Mesothelial cell of epicardium (in vitro differentiated cells): ENCODE measurements at regions not wholly inside any gene's neighbourhood (a gene's known extent, or its start where the extent isn't known, plus 50 kb on each side); places are given as distances from the start of the nearest gene placed in this dataset.

Experiments used
- DNase-seq, 2 experiments: peaks; one replicate each; pipeline ENCODE4 v3.0.0; 2021; ENCODE audit warnings: low spot score in 2 of 2; ENCODE audit not compliant: unreplicated experiment in 2 of 2
- H3K27ac Mint-ChIP-seq: 2 replicates; pipeline ENCODE4 v1.8.0; 2021; ENCODE audit warnings: mixed read lengths
- H3K27me3 Mint-ChIP-seq: 2 replicates; pipeline ENCODE4 v1.8.0; 2021; ENCODE audit warnings: low read depth, mixed read lengths
- H3K36me3 Mint-ChIP-seq: 2 replicates; pipeline ENCODE4 v1.8.0; 2021; ENCODE audit warnings: mixed read lengths
- H3K4me1 Mint-ChIP-seq: 2 replicates; pipeline ENCODE4 v1.8.0; 2021; ENCODE audit warnings: mixed read lengths
- H3K4me3 Mint-ChIP-seq: 2 replicates; pipeline ENCODE4 v1.8.0; 2021; ENCODE audit warnings: mild to moderate bottlenecking, moderate library complexity, mixed read lengths
- H3K9me3 Mint-ChIP-seq: 2 replicates; pipeline ENCODE4 v1.8.0; 2021; ENCODE audit warnings: mixed read lengths
- TF ChIP-seq, protein P1 (sequence below): fragments of 200-600 bp; sonication (generic); IDR thresholded peaks from one replicate; pipeline ENCODE4 v1.5.0; 2021; ENCODE audit warnings: antibody characterized with exemption; ENCODE audit not compliant: unreplicated experiment

DNA sequence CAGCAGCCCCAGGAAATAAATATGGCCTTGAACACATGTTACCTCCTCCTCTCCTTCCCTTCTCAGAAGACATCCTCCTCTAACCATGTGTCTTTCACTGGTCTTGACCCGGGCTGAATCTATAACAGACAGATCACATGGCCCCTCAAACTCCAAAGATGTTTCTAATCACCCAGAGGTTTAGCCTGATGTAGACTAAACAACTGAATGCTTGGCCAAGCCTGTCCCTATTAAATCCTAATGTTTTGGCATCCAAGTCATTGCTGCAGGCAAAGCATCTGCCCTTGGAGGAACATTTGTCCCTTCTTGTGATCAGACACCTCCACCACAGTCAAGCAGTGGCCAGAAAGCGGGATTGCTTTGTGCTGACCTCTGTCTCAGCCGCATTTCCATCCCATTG lies 65.5 kb downstream of the ANKRD60 start:
- Mint-ChIP-seq H3K36me3 (no peaks in the 10 kb centered on the region), H3K4me3 (no peak overlapping the region), H3K9me3 (peaks cover 3% of the 10 kb centered on the region), H3K27ac (no peak overlapping the region), H3K4me1 (peaks cover 13% of the 10 kb centered on the region), H3K27me3 (peaks cover 7% of the 10 kb centered on the region)
- DNase-seq = no peak
- TF ChIP-seq, protein P1, sequence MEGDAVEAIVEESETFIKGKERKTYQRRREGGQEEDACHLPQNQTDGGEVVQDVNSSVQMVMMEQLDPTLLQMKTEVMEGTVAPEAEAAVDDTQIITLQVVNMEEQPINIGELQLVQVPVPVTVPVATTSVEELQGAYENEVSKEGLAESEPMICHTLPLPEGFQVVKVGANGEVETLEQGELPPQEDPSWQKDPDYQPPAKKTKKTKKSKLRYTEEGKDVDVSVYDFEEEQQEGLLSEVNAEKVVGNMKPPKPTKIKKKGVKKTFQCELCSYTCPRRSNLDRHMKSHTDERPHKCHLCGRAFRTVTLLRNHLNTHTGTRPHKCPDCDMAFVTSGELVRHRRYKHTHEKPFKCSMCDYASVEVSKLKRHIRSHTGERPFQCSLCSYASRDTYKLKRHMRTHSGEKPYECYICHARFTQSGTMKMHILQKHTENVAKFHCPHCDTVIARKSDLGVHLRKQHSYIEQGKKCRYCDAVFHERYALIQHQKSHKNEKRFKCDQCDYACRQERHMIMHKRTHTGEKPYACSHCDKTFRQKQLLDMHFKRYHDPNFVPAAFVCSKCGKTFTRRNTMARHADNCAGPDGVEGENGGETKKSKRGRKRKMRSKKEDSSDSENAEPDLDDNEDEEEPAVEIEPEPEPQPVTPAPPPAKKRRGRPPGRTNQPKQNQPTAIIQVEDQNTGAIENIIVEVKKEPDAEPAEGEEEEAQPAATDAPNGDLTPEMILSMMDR = no peak

DNA sequence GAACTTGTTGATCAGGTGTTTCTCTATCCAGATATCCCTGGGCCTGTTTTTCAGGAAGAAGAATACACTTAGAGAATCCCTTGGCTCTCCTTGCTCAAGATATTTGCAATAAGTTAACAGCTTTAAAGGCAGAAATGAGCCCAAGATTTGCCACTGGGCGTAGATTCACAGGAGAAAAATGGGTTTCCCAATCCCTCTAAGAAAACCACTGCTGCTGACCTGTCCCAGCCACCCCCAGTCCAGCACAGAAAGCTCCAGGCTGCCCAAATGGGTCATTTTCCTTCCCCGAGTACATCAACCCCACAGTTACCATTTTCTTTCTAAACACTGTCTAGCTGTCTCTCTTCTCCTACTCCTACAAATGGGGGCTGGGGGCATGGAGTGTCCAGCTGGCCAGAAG lies 67.3 kb downstream of the ANKRD60 start:
- Mint-ChIP-seq H3K27ac (no peak overlapping the region), H3K9me3 (peaks cover 3% of the 10 kb centered on the region), H3K4me1 (peaks cover 13% of the 10 kb centered on the region), H3K36me3 (no peaks in the 10 kb centered on the region), H3K4me3 (no peak overlapping the region), H3K27me3 (peaks cover 9% of the 10 kb centered on the region)
- no peak for DNase-seq
- TF ChIP-seq, protein P1 = no peak

DNA sequence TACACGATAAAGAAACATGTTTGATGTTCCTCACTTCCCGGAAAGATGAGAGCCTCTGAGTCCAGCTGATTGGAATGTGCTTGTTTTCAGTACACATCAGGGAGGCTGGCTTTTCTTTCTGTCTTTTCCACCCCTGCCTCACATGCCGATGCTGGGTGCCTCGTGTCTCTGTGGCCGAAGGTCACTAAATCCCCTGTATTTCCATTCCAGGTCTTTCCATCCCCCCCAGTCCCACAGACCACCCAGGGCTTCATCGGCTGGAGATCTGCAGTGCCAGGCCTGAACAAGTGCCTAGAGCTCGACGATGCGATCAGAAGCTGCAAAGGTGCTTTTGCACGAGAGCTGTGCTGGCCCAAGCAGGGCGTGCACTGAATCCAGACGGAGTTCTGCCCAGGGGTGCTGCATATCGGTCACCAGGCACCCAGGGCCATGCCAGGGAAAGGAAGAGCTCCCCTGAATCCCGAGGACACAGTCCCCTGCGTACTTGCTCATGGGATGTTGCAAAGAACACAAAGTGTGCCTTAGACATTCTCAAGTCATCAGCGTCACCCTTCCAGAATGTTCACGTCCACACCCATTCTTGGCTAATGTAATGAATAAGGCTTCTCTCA lies 67.9 kb downstream of the ANKRD60 start:
- TF ChIP-seq, protein P1 = no peak
- Mint-ChIP-seq H3K36me3 (no peaks in the 10 kb centered on the region), H3K4me1 (peaks cover 13% of the 10 kb centered on the region), H3K27me3 (peaks cover 15% of the 10 kb centered on the region), H3K27ac (no peak overlapping the region), H3K4me3 (no peak overlapping the region), H3K9me3 (peaks cover 3% of the 10 kb centered on the region)
- DNase-seq = no peak

DNA sequence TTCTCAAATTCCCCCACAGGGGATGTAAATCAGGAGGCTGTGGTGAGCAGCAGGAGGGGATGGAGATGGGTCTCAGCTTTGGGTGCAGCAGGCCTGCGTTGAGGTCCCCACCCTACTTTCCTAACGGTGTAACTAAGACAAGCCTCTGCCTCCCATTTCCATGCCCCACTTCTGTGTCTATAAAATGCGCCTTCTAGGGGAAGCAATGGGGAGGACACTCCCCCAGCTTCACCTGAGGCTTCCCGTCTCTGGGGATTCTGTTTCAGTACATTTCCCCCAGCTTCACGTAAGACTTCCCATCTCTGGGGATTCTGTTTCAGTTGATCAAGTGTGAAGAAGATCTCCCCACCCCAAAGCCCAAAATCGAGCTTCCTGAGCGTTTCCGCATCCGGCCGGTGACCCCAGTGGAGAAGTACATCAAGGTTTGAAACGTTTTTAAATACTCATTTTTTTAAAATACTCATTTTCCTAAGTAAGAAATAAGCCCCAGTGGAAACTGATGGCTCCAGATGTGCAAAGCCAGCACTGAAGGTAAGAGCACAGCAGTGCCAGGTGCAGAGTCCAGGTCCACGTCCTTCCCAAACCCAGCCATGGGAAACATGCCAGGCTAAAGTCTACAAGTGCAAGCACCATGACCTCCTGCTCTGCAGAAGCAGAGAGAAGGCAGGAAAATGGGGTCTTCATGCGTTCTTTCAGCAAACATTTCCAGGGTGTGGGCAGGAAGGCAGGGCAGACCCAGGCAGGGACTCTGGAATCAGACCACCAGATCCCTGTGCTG lies 73.1 kb downstream of the ANKRD60 start:
- no peak for DNase-seq
- TF ChIP-seq, protein P1 = no peak
- H3K4me3 Mint-ChIP-seq = no peak overlapping the region
- no peak overlapping the region for H3K27ac Mint-ChIP-seq
- no peaks in the 10 kb centered on the region for H3K9me3 Mint-ChIP-seq
- H3K4me1 Mint-ChIP-seq = peaks cover 12% of the 10 kb centered on the region
- H3K36me3 Mint-ChIP-seq = no peaks in the 10 kb centered on the region
- peaks cover 58% of the 10 kb centered on the region for H3K27me3 Mint-ChIP-seq

DNA sequence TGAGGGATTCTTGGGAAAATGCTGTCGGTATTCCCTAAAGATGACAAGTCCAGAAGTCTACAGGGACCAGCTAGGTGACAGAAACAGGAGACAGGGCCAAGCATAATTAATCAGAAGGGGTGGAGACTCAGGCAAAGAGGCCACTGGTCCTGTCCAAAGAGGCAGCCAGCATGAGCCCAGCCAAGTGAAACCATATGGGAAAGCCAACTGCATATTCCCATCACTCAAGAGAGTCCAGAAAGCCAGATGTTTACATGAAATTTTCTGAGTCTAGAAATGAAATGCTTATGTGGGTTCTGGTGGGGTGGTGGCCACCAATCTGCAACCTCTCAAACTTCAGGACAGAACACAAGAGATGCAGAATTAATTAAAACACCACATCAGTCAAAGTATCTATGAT lies 74.3 kb downstream of the ANKRD60 start:
- Mint-ChIP-seq H3K4me3 (no peak overlapping the region), H3K4me1 (peaks cover 2% of the 10 kb centered on the region), H3K36me3 (no peaks in the 10 kb centered on the region), H3K9me3 (no peaks in the 10 kb centered on the region), H3K27me3 (peaks cover 71% of the 10 kb centered on the region), H3K27ac (no peak overlapping the region)
- TF ChIP-seq, protein P1 = no peak
- DNase-seq = no peak
